K562 (cell line): ENCODE measurements at regions not wholly inside any gene's neighbourhood (a gene's known extent, or its start where the extent isn't known, plus 50 kb on each side); places are given as distances from the start of the nearest gene placed in this dataset.

Experiments used
- GATAD2A ChIP-seq: fragments of 450-650 bp; IDR thresholded peaks from 2 replicates; pipeline ENCODE4 v1.6.1; 2017
- ILK ChIP-seq: fragments of 450-650 bp; IDR thresholded peaks from 2 replicates; pipeline ENCODE4 v1.6.1; 2016; ENCODE audit warnings: missing genetic modification characterization, low read depth, mild to moderate bottlenecking, missing compliant biosample characterization, moderate library complexity, borderline replicate concordance
- MLLT1 ChIP-seq, 2 experiments: fragments of 450-650 bp; IDR thresholded peaks; 2 replicates each; pipeline ENCODE4 v1.6.1; 2016
- PRMT5 ChIP-seq: sonication (generic); formaldehyde crosslinking; IDR thresholded peaks from 2 replicates; pipeline ENCODE4 v1.5.0; 2020; ENCODE audit warnings: missing genetic modification reagents
- RAD21 ChIP-seq, 2 experiments: fragments of 250-450 bp in 1 of 2; fragments of 450-650 bp in 1 of 2; sonication (Bioruptor Pico) in 1 of 2; formaldehyde crosslinking in 1 of 2; IDR thresholded peaks in 1 of 2; conservative IDR thresholded peaks in 1 of 2; 2 replicates each; pipeline versions ENCODE4 v1.4.0 to v1.8.0; 2020 to 2022; ENCODE audit warnings: mild to moderate bottlenecking in 2 of 2, moderate library complexity in 1 of 2
- RBBP5 ChIP-seq: fragments of 200-600 bp; sonication (generic); IDR thresholded peaks from 2 replicates; pipeline ENCODE4 v1.6.1; 2012; ENCODE audit warnings: borderline replicate concordance, mild to moderate bottlenecking, low read length, control low read depth, inconsistent platforms; ENCODE audit not compliant: insufficient read depth, poor library complexity, severe bottlenecking
- SIN3A ChIP-seq, 2 experiments: fragments of 150-350 bp in 1 of 2; IDR thresholded peaks; 2 replicates each; pipeline ENCODE4 v1.6.1; 2011 to 2016; ENCODE audit warnings: borderline replicate concordance in 2 of 2, low read depth in 2 of 2, low read length in 2 of 2, mild to moderate bottlenecking in 2 of 2, moderate library complexity in 2 of 2; ENCODE audit not compliant: control insufficient read depth in 1 of 2
- ZBTB40 ChIP-seq, 2 experiments: fragments of 450-650 bp in 1 of 2; sonication (generic) in 1 of 2; formaldehyde crosslinking in 1 of 2; IDR thresholded peaks; 2 replicates each; pipeline versions ENCODE4 v1.7.1 to v1.9.0; 2016 to 2022; ENCODE audit warnings: inconsistent platforms in 1 of 2, mild to moderate bottlenecking in 1 of 2, missing genetic modification reagents in 1 of 2
- ZNF175 ChIP-seq: fragments of 200-800 bp; sonication (Bioruptor generic); IDR thresholded peaks from 2 replicates; pipeline ENCODE4 v1.6.1; 2016; ENCODE audit warnings: low read depth, mild to moderate bottlenecking, missing genetic modification characterization, missing compliant biosample characterization
- ZNF699 ChIP-seq: fragments of 250-450 bp; sonication (Bioruptor Pico); IDR thresholded peaks from 2 replicates; pipeline ENCODE4 v1.8.0; 2021; ENCODE audit warnings: mild to moderate bottlenecking, moderate library complexity; ENCODE audit not compliant: insufficient replicate concordance
- ZNF77 ChIP-seq: fragments of 250-450 bp; sonication (Bioruptor Pico); IDR thresholded peaks from 2 replicates; pipeline ENCODE4 v1.5.0; 2020
- TF ChIP-seq, protein P1 (sequence below), 2 experiments: fragments of 450-650 bp in 1 of 2; sonication (generic) in 1 of 2; formaldehyde crosslinking; conservative IDR thresholded peaks; 2 replicates each; pipeline versions ENCODE4 v1.4.0 to v1.8.1; 2020 to 2022; ENCODE audit warnings: mild to moderate bottlenecking in 1 of 2, missing genetic modification reagents in 1 of 2

DNA sequence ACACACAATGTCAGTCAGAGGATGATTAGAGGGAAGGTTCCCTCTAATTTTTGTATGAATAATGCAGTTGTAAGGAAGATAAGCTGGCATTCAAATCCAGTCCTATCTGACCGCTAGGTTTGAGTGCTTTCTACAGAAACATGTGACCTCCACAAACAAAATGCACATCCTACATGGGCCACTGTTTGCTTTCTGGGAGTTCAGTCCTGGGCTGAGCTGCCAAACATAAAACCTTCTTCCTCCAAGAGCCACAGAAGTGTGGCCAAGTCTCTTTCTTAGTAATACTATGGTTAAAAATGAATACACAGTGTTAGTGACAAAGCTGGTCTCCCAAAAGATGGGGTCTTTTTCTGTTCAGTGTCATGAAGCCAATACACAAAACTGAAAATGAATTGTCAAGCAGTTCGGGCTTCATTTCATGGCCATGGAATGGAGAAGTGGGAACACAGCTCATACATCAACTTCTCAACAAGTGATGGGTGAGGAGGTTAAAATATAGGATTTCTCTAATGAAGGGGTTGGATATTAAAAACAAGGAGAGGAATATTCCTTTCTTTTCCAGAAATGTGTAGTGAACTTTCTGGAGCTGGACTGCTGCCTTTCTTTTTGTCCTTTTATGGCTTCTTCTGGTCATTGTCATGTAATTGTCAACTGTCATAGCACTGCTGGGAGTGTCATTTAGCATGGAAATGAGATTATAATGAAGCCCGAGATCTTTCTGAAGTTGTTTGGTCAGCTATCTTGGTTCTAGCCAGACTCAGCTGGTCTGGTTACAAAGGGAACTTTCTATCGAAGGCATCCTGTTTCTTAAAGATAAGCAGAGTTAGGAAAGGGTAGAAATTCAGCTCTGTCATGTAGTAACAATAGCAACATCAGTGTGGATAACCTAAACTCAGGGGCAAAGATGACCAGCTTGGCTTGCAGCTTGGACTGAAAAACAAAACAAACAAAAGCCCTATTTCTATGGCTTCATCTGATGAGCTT, 135.1 kb downstream of the CHD1L start (continued):
- TF ChIP-seq RAD21 (CRISPR knock-in tag; conservative IDR thresholded peaks at IDR 0.05 in 1 of 2, IDR thresholded peaks at IDR 0.05 in 1 of 2) (no peak), GATAD2A (no peak), PRMT5 (CRISPR knock-in tag) (no peak), SIN3A (IDR thresholded peaks at IDR 0.05; ENCODE audit: borderline replicate concordance in 2 of 2, control insufficient read depth in 1 of 2, low read depth in 2 of 2, low read length in 2 of 2) (no peak), ILK (tag) (no peak), RBBP5 (no peak), MLLT1 (IDR thresholded peaks at IDR 0.05) (no peak), ZNF699 (no peak), ZBTB40 (IDR thresholded peaks at IDR 0.05) (no peak), ZBTB40 (CRISPR knock-in tag; IDR thresholded peaks at IDR 0.05) (no peak), ZNF175 (CRISPR knock-in tag) (peak; percentile 82), ZNF77 (no peak)
- TF ChIP-seq, protein P1, sequence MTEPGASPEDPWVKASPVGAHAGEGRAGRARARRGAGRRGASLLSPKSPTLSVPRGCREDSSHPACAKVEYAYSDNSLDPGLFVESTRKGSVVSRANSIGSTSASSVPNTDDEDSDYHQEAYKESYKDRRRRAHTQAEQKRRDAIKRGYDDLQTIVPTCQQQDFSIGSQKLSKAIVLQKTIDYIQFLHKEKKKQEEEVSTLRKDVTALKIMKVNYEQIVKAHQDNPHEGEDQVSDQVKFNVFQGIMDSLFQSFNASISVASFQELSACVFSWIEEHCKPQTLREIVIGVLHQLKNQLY (CRISPR knock-in tag; conservative IDR thresholded peaks at IDR 0.05): no peak
